ENCODE measurements at regions not wholly inside any gene's neighbourhood (a gene's known extent, or its start where the extent isn't known, plus 50 kb on each side); places are given as distances from the start of the nearest gene placed in this dataset.

DNA sequence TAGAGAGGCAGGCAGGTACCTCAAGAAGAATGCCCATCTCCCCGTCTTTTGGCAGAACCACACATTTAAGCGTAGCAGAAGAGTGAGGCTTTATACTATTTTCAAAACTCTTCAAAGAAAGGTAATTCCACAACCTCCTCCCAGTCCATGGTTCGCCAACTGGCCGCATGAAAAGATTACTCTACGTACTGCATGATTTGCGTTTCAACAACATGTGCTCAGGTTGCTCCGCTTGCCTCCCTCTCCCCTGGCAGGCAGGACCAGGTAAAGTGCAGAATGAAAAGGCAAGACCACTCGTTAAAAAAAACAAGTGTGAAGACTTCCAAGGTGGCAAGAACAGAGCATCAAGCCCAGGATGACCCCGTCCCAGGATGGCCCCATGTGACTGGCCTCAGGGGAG is 143.7 kb downstream of the SP3 start:
- intact Hi-C loops (cut with micrococcal nuclease): no loop called here
- Histone ChIP-seq H4K20me1 (ENCODE audit: low read length) (no peaks in the 10 kb centered on the region), H2AFZ (ENCODE audit: low read length) (no peak overlapping the region), H3F3A (ENCODE audit: low read length, unreplicated experiment) (no peaks in the 10 kb centered on the region), H3K4me3 (ENCODE audit: low read length) (no peak overlapping the region), H3K4me1 (ENCODE audit: insufficient read depth, low read length) (peaks cover 4% of the 10 kb centered on the region; the same call in 1 of the 2 replicates), H3K9ac (ENCODE audit: low read length) (no peak overlapping the region), H3K4me2 (ENCODE audit: low read length) (no peak overlapping the region), H3K27me3 (ENCODE audit: low read length) (0 out of 2 replicates have a peak, but pooled peaks cover 9% of the 10 kb centered on the region), H3K36me3 (ENCODE audit: low read depth, low read length) (no peaks in the 10 kb centered on the region), H3K27ac (ENCODE audit: low read length) (no peak overlapping the region), H3K9me3 (ENCODE audit: low read length) (no peaks in the 10 kb centered on the region), H3K9me2 (replicated peaks; ENCODE audit: low read length) (no peaks in the 10 kb centered on the region), H3K79me2 (ENCODE audit: low read length) (no peaks in the 10 kb centered on the region)
- ChIA-PET CTCF (no interaction called here), POLR2A (ENCODE audit: unreplicated experiment) (no interaction called here)
- DNase-seq: no peak
- no TSS peak for BruUV-seq (replicated peaks)
- TF ChIP-seq, protein P1, sequence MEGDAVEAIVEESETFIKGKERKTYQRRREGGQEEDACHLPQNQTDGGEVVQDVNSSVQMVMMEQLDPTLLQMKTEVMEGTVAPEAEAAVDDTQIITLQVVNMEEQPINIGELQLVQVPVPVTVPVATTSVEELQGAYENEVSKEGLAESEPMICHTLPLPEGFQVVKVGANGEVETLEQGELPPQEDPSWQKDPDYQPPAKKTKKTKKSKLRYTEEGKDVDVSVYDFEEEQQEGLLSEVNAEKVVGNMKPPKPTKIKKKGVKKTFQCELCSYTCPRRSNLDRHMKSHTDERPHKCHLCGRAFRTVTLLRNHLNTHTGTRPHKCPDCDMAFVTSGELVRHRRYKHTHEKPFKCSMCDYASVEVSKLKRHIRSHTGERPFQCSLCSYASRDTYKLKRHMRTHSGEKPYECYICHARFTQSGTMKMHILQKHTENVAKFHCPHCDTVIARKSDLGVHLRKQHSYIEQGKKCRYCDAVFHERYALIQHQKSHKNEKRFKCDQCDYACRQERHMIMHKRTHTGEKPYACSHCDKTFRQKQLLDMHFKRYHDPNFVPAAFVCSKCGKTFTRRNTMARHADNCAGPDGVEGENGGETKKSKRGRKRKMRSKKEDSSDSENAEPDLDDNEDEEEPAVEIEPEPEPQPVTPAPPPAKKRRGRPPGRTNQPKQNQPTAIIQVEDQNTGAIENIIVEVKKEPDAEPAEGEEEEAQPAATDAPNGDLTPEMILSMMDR (conservative IDR thresholded peaks at IDR 0.05; ENCODE audit: low read depth, low read length): no peak
- TF ChIP-seq EZH2 (IDR thresholded peaks at IDR 0.05; ENCODE audit: low read length, unreplicated experiment): no peak
- TF ChIP-seq EZH2phosphoT487 (IDR thresholded peaks at IDR 0.05; ENCODE audit: borderline replicate concordance, low read length): no peak
- no peak for ATAC-seq

DNA sequence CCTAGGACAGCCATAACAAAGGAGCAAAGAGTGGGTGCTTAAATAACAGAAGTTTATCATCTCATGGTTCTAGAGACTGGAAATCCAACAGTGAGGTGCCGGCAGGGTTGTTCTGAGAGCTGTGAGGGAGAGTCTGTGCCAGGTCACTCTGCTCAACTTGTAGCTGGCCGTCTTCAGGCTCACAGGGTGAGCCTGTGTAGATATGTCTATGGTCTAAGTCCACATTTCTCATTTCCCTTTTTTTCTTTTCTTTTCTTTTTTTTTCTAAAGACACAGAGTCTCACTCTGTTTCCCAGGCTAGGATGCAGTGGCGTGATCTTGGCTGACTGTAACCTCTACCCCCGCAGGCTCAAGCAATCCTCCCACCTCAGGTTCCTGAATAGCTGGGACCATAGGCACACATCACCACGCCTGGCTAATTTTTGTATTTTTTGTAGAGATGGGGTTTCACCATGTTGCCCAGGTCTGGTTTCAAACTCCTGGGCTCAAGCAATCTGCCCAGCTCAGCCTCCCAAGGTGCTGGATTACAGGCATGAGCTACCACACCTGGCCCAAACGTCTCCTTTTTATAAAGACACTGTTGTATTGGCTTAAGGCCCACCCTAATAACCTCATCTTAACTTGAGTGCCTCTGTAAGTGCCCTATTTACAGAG is 142.2 kb downstream of the SP3 start:
- TF ChIP-seq EZH2 (IDR thresholded peaks at IDR 0.05; ENCODE audit: low read length, unreplicated experiment): no peak
- TF ChIP-seq, protein P1 (conservative IDR thresholded peaks at IDR 0.05; ENCODE audit: low read depth, low read length): no peak
- no peak for TF ChIP-seq EZH2phosphoT487 (IDR thresholded peaks at IDR 0.05; ENCODE audit: borderline replicate concordance, low read length)
- intact Hi-C loops (cut with micrococcal nuclease): no loop called here
- Histone ChIP-seq H3K9me3 (ENCODE audit: low read length) (no peaks in the 10 kb centered on the region), H3F3A (ENCODE audit: low read length, unreplicated experiment) (no peaks in the 10 kb centered on the region), H3K4me2 (ENCODE audit: low read length) (no peak overlapping the region), H3K4me3 (ENCODE audit: low read length) (no peak overlapping the region), H3K36me3 (ENCODE audit: low read depth, low read length) (no peaks in the 10 kb centered on the region), H3K4me1 (ENCODE audit: insufficient read depth, low read length) (peaks cover 4% of the 10 kb centered on the region; the same call in 1 of the 2 replicates), H3K27ac (ENCODE audit: low read length) (no peak overlapping the region), H4K20me1 (ENCODE audit: low read length) (no peaks in the 10 kb centered on the region), H3K79me2 (ENCODE audit: low read length) (no peaks in the 10 kb centered on the region), H2AFZ (ENCODE audit: low read length) (no peak overlapping the region), H3K27me3 (ENCODE audit: low read length) (0 out of 2 replicates have a peak, but pooled peaks cover 9% of the 10 kb centered on the region), H3K9ac (ENCODE audit: low read length) (no peak overlapping the region), H3K9me2 (replicated peaks; ENCODE audit: low read length) (no peaks in the 10 kb centered on the region)
- DNase-seq (no peak), ATAC-seq (no peak)
- CTCF ChIA-PET: no interaction called here
- POLR2A ChIA-PET (ENCODE audit: unreplicated experiment): no interaction called here
- BruUV-seq (replicated peaks): no TSS peak

- Histone ChIP-seq H3K9ac (ENCODE audit: low read length) (no peak overlapping the region), H2AFZ (ENCODE audit: low read length) (no peak overlapping the region), H3K27me3 (ENCODE audit: low read length) (0 out of 2 replicates have a peak, but pooled peaks cover 9% of the 10 kb centered on the region), H3K4me1 (ENCODE audit: insufficient read depth, low read length) (peaks cover 3% of the 10 kb centered on the region; the same call in 1 of the 2 replicates), H3K9me3 (ENCODE audit: low read length) (no peaks in the 10 kb centered on the region), H3K36me3 (ENCODE audit: low read depth, low read length) (no peaks in the 10 kb centered on the region), H3K9me2 (replicated peaks; ENCODE audit: low read length) (no peaks in the 10 kb centered on the region), H3K4me2 (ENCODE audit: low read length) (no peak overlapping the region), H3F3A (ENCODE audit: low read length, unreplicated experiment) (no peaks in the 10 kb centered on the region), H4K20me1 (ENCODE audit: low read length) (no peaks in the 10 kb centered on the region), H3K27ac (ENCODE audit: low read length) (no peak overlapping the region), H3K79me2 (ENCODE audit: low read length) (no peaks in the 10 kb centered on the region), H3K4me3 (ENCODE audit: low read length) (no peak overlapping the region)
- intact Hi-C loops (cut with micrococcal nuclease): no loop called here
- ATAC-seq (no peak), DNase-seq (no peak)
- no peak for TF ChIP-seq EZH2 (IDR thresholded peaks at IDR 0.05; ENCODE audit: low read length, unreplicated experiment)
- no peak for TF ChIP-seq EZH2phosphoT487 (IDR thresholded peaks at IDR 0.05; ENCODE audit: borderline replicate concordance, low read length)
- TF ChIP-seq, protein P1 (conservative IDR thresholded peaks at IDR 0.05; ENCODE audit: low read depth, low read length): no peak
- BruUV-seq (replicated peaks): no TSS peak
- ChIA-PET POLR2A (ENCODE audit: unreplicated experiment) (no interaction called here), CTCF (no interaction called here)
Observed at GRCh38 chr2:173823543-173823939, 141.6 kb downstream of the SP3 start.

Measured in PC-3 (cell line).